K562 (cell line): ENCODE measurements at regions not wholly inside any gene's neighbourhood (a gene's known extent, or its start where the extent isn't known, plus 50 kb on each side); places are given as distances from the start of the nearest gene placed in this dataset.

Source experiments
- ATAC-seq: fragments of 200-7000 bp; cut with Tn5 transposase; 3 replicates; pipeline ENCODE4 v1.9.1; 2020; ENCODE audit warnings: moderate library complexity
- BruUV-seq: library from RNA; stranded (reverse); fragments of 400-500 nt; replicated peaks from 2 replicates; lab custom pipeline; 2021; lab: Mats Ljungman, UMichigan
- CTCF ChIA-PET: fragments of 300-600 bp; formaldehyde crosslinking; extraction: SDS; loops from one replicate; lab custom pipeline; 2021; ENCODE audit warnings: low intra/inter-chr PET ratio; lab: Yijun Ruan, JAX
- POLR2A ChIA-PET: fragments of 300-600, 350-650 bp; sonication (Branson Sonifier 250); formaldehyde crosslinking; extraction: SDS; loops from one replicate; lab custom pipeline; 2021; ENCODE audit warnings: antibody characterized with exemption, inconsistent platforms; lab: Yijun Ruan, JAX
- DNase-seq, 4 experiments: peaks; one replicate each; pipeline versions ENCODE4 v3.0.0 to v3.0.0-alpha.2; 2011 to 2018; ENCODE audit warnings: low spot score in 3 of 4, mixed read lengths in 3 of 4; ENCODE audit errors: extremely low read depth in 1 of 4
- FAIRE-seq: peaks from 2 replicates; lab custom pipeline; 2011; peaks lifted over from hg19 to GRCh38; lab: Jason Lieb, UNC
- H2AFZ ChIP-seq: 2 replicates; pipeline ENCODE4 v1.6.0; 2011; ENCODE audit warnings: low read depth, low read length, control low read depth, inconsistent platforms
- H3K27ac ChIP-seq: fragments of 200-600 bp; 3 replicates; pipeline ENCODE4 v1.8.0; 2011; ENCODE audit warnings: low read depth, mild to moderate bottlenecking, control low read depth, inconsistent platforms, low read length, moderate library complexity, mixed read lengths; ENCODE audit errors: extremely low read depth
- H3K27me3 ChIP-seq, 2 experiments: fragments of 300-600 bp in 1 of 2; 2 replicates in 1 of 2; 3 replicates in 1 of 2; pipeline versions ENCODE4 v1.6.0 to v1.8.0; 2011; ENCODE audit warnings: inconsistent platforms in 2 of 2, low read length in 2 of 2, mild to moderate bottlenecking in 1 of 2, mixed read lengths in 1 of 2, moderate library complexity in 1 of 2; ENCODE audit not compliant: control insufficient read depth in 2 of 2, insufficient read depth in 2 of 2
- H3K36me3 ChIP-seq: fragments of 300-600 bp; 3 replicates; pipeline ENCODE4 v1.8.0; 2011; ENCODE audit warnings: mild to moderate bottlenecking, low read length, inconsistent platforms; ENCODE audit not compliant: control insufficient read depth, insufficient read depth
- H3K4me1 ChIP-seq, 2 experiments: fragments of 200-600 bp in 1 of 2; replicated peaks in 1 of 2; 2 replicates in 1 of 2; 3 replicates in 1 of 2; pipeline versions ENCODE4 v1.5.1 to v1.8.0; 2011; ENCODE audit warnings: inconsistent platforms in 2 of 2, low read length in 2 of 2, mild to moderate bottlenecking in 1 of 2, mixed read lengths in 1 of 2, moderate library complexity in 1 of 2; ENCODE audit not compliant: control insufficient read depth in 2 of 2, insufficient read depth in 2 of 2
- H3K4me2 ChIP-seq: 2 replicates; pipeline ENCODE4 v1.6.1; 2011; ENCODE audit warnings: low read length, control low read depth, inconsistent platforms, mixed read lengths; ENCODE audit not compliant: insufficient read depth
- H3K4me3 ChIP-seq: fragments of 200-600 bp; sonication (generic), shearing (Covaris generic); 2 replicates; pipeline ENCODE4 v1.5.1; 2016; ENCODE audit warnings: control low read depth, inconsistent platforms
- H3K79me2 ChIP-seq: fragments of 200-600 bp; 3 replicates; pipeline ENCODE4 v1.8.0; 2011; ENCODE audit warnings: low read length, inconsistent platforms; ENCODE audit not compliant: control insufficient read depth, insufficient read depth
- H3K9ac ChIP-seq, 2 experiments: 2 replicates each; pipeline versions ENCODE4 v1.6.0 to v1.6.1; 2011; ENCODE audit warnings: low read depth in 2 of 2, low read length in 2 of 2, control low read depth in 1 of 2, inconsistent platforms in 1 of 2, mild to moderate bottlenecking in 1 of 2, mixed read lengths in 1 of 2; ENCODE audit not compliant: insufficient read depth in 1 of 2
- H3K9me1 ChIP-seq: one replicate; pipeline ENCODE4 v1.6.0; 2011; ENCODE audit warnings: inconsistent platforms, mild to moderate bottlenecking, low read length, moderate library complexity; ENCODE audit not compliant: control insufficient read depth, insufficient read depth
- H3K9me3 ChIP-seq: replicated peaks from 2 replicates; pipeline ENCODE4 v1.5.1; 2011; ENCODE audit warnings: low read depth, low read length, inconsistent platforms; ENCODE audit not compliant: control insufficient read depth, insufficient read depth
- H4K20me1 ChIP-seq: replicated peaks from 2 replicates; pipeline ENCODE4 v1.6.1; 2011; ENCODE audit warnings: low read length, inconsistent platforms, mixed read lengths; ENCODE audit not compliant: control insufficient read depth, insufficient read depth
- FOXJ2 ChIP-seq: fragments of 200-800 bp; sonication (Bioruptor generic); IDR thresholded peaks from 2 replicates; pipeline ENCODE4 v1.6.1; 2016; ENCODE audit warnings: missing genetic modification characterization, missing compliant biosample characterization
- HSF4 ChIP-seq: fragments of 250-450 bp; sonication (Bioruptor Pico); IDR thresholded peaks from 2 replicates; pipeline ENCODE4 v2.1.2; 2022; ENCODE audit warnings: mild to moderate bottlenecking, moderate library complexity, borderline replicate concordance
- KAT2B ChIP-seq: IDR thresholded peaks from one replicate; pipeline ENCODE4 v1.6.1; 2012; ENCODE audit warnings: low read depth, mild to moderate bottlenecking, control low read depth, inconsistent platforms, low read length, moderate library complexity
- KDM2B ChIP-seq: fragments of 250-450 bp; sonication (Bioruptor Pico); IDR thresholded peaks from 2 replicates; pipeline ENCODE4 v1.8.0; 2021; ENCODE audit warnings: mild to moderate bottlenecking, moderate library complexity
- LEF1 ChIP-seq: fragments of 450-650 bp; IDR thresholded peaks from 2 replicates; pipeline ENCODE4 v1.6.1; 2016; ENCODE audit warnings: mild to moderate bottlenecking
- PTRF ChIP-seq: fragments of 450-650 bp; IDR thresholded peaks from 2 replicates; pipeline ENCODE4 v1.6.1; 2016; ENCODE audit warnings: mild to moderate bottlenecking, missing genetic modification characterization, missing compliant biosample characterization
- SP2 ChIP-seq: IDR thresholded peaks from 2 replicates; pipeline ENCODE4 v1.6.1; 2011; ENCODE audit warnings: mild to moderate bottlenecking, low read depth, low read length, moderate library complexity; ENCODE audit not compliant: poor library complexity, severe bottlenecking; ENCODE audit errors: extremely low read depth
- TCF7 ChIP-seq: sonication (generic); IDR thresholded peaks from 2 replicates; pipeline ENCODE4 v1.6.1; 2016; ENCODE audit warnings: antibody characterized with exemption, borderline replicate concordance
- TFE3 ChIP-seq: fragments of 450-650 bp; formaldehyde crosslinking; IDR thresholded peaks from 2 replicates; pipeline ENCODE4 v1.4.0; 2020; ENCODE audit warnings: mild to moderate bottlenecking, mixed read lengths
- ZKSCAN1 ChIP-seq: fragments of 150-350 bp; IDR thresholded peaks from 2 replicates; pipeline ENCODE4 v1.6.1; 2016; ENCODE audit warnings: low read depth, low read length
- ZNF124 ChIP-seq: sonication (generic); formaldehyde crosslinking; IDR thresholded peaks from 2 replicates; pipeline ENCODE4 v1.8.1; 2022; ENCODE audit warnings: missing genetic modification reagents
- ZNF507 ChIP-seq: conservative IDR thresholded peaks from 2 replicates; pipeline ENCODE4 v1.6.1; 2017; ENCODE audit warnings: missing genetic modification characterization, missing compliant biosample characterization
- ZNF57 ChIP-seq: fragments of 450-650 bp; formaldehyde crosslinking; IDR thresholded peaks from 2 replicates; pipeline ENCODE4 v1.4.0; 2020; ENCODE audit warnings: mild to moderate bottlenecking, moderate library complexity
- WGBS: fragments of 100-300 bp; shearing (Covaris generic); methylation state at CpG from one replicate; pipeline ENCODE4 v1.1.6; 2016; ENCODE audit warnings: low coverage, mixed read lengths; ENCODE audit not compliant: insufficient coverage; ENCODE audit errors: missing lambda C conversion rate; 5-methylcytosine and 5-hydroxymethylcytosine counted together
- in situ Hi-C: fragments of 300-500 bp; cut with MboI; formaldehyde crosslinking; loops from 4 replicates; pipeline ENCODE4 v1.15.0; 2018; ENCODE audit warnings: inconsistent platforms, mixed read lengths
- intact Hi-C: fragments of 100-400 bp; cut with micrococcal nuclease; formaldehyde crosslinking; loops from 2 replicates; pipeline ENCODE4 v1.14.2; 2022

- TF ChIP-seq ZNF507 (tag), result no peak
Observed at GRCh38 chr13:80962855-80963254, 621.9 kb upstream of the SPRY2 start (continued).

GRCh38 chr13:80962173-80962572 lies 621.2 kb upstream of the SPRY2 start:
- no peaks in the 10 kb centered on the region for H3K36me3 ChIP-seq
- H3K4me1 ChIP-seq, result no peaks in the 10 kb centered on the region
- no peaks in the 10 kb centered on the region for H4K20me1 ChIP-seq
- no peak overlapping the region for H3K9ac ChIP-seq
- in situ Hi-C loops, result no loop called here
- H3K9me3 ChIP-seq, result no peaks in the 10 kb centered on the region
- POLR2A ChIA-PET, result interaction anchor here (0.7 kb wide), 1 partner anchor 1204 kb away, joined by 3 read pairs; no protein-coding TSS in a partner anchor
- no peaks in the 10 kb centered on the region for H3K9me1 ChIP-seq
- 0% methylated on average over 7 of the region's 7 CpGs for WGBS
- CTCF ChIA-PET, result no interaction called here
- no peak overlapping the region for H3K4me2 ChIP-seq
- no peaks in the 10 kb centered on the region for H3K27me3 ChIP-seq
- H3K4me3 ChIP-seq, result no peak overlapping the region
- no peaks in the 10 kb centered on the region for H3K79me2 ChIP-seq
- no TSS peak for BruUV-seq
- FAIRE-seq (no peak), ATAC-seq (no peak), DNase-seq (no peak)
- no peak overlapping the region for H3K27ac ChIP-seq
- H2AFZ ChIP-seq, result no peak overlapping the region
- intact Hi-C loops, result no loop called here
- TF ChIP-seq ZNF124 (CRISPR knock-in tag) (no peak), PTRF (tag) (no peak), SP2 (no peak), FOXJ2 (tag) (no peak), KDM2B (CRISPR knock-in tag) (no peak), TFE3 (CRISPR knock-in tag) (no peak), LEF1 (no peak), ZKSCAN1 (no peak), ZNF57 (CRISPR knock-in tag) (no peak), HSF4 (CRISPR knock-in tag) (no peak), KAT2B (no peak), TCF7 (no peak)
